ENCODE measurements at regions not wholly inside any gene's neighbourhood (a gene's known extent, or its start where the extent isn't known, plus 50 kb on each side); places are given as distances from the start of the nearest gene placed in this dataset.
"Not testable (repeated sequence)": the region's sequence is repeated elsewhere in the genome, so short reads cannot be mapped to it uniquely, and the experiment has no call there.

GRCh38 chr3:191020730-191021396 lies 158.4 kb upstream of the GMNC start:
- no peak overlapping the region for H3K4me3 ChIP-seq (ENCODE audit: low read depth, low read length)
- TF ChIP-seq, protein P1, sequence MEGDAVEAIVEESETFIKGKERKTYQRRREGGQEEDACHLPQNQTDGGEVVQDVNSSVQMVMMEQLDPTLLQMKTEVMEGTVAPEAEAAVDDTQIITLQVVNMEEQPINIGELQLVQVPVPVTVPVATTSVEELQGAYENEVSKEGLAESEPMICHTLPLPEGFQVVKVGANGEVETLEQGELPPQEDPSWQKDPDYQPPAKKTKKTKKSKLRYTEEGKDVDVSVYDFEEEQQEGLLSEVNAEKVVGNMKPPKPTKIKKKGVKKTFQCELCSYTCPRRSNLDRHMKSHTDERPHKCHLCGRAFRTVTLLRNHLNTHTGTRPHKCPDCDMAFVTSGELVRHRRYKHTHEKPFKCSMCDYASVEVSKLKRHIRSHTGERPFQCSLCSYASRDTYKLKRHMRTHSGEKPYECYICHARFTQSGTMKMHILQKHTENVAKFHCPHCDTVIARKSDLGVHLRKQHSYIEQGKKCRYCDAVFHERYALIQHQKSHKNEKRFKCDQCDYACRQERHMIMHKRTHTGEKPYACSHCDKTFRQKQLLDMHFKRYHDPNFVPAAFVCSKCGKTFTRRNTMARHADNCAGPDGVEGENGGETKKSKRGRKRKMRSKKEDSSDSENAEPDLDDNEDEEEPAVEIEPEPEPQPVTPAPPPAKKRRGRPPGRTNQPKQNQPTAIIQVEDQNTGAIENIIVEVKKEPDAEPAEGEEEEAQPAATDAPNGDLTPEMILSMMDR (IDR thresholded peaks at IDR 0.05; ENCODE audit: borderline replicate concordance, insufficient read depth, low read depth, low read length), result no peak

GRCh38 chr3:191019855-191020254 lies 157.4 kb upstream of the GMNC start:
- no peak overlapping the region for H3K4me3 ChIP-seq (ENCODE audit: low read depth, low read length)
- TF ChIP-seq, protein P1 (IDR thresholded peaks at IDR 0.05; ENCODE audit: borderline replicate concordance, insufficient read depth, low read depth, low read length), result no peak

DNA sequence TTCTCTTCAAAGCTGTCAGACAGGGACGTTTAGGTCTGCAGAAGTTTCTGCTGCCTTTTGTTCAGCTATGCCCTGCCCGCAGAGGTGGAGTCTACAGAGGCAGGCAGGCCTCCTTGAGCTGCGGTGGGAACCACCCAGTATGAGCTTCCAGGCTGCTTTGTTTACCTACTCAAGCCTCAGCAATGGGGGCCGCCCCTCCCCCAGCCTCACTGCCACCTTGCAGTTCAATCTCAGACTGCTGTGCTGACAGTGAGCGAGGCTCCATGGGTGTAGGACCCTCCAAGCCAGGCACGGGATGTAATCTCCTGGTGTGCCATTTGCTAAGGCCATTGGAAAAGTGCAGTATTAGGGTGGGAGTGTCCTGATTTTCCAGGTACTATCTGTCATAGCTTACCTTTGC lies 153.5 kb upstream of the GMNC start:
- not testable (repeated sequence) for H3K4me3 ChIP-seq (ENCODE audit: low read depth, low read length)

DNA sequence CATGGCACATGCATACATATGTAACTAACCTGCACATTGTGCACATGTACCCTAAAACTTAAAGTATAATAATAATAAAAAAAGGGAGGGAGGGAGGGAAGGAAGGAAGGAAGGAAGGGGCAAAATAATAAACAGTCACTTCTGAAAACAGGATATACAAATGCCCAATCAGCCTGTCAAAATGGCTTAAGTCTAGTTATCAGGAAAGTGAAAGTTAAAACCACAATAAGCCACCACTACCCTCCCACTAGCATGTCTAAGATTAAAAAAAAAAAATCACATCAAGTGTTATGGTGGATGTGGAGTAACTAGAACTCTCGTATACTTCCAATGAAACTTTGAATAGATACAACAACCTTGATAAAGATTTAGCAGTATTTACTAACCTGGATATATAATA lies 145.6 kb upstream of the GMNC start:
- TF ChIP-seq, protein P1 (IDR thresholded peaks at IDR 0.05; ENCODE audit: borderline replicate concordance, insufficient read depth, low read depth, low read length), result no peak
- no peak overlapping the region for H3K4me3 ChIP-seq (ENCODE audit: low read depth, low read length)

GRCh38 chr3:191005790-191006189 lies 143.3 kb upstream of the GMNC start:
- TF ChIP-seq, protein P1 (IDR thresholded peaks at IDR 0.05; ENCODE audit: borderline replicate concordance, insufficient read depth, low read depth, low read length), result no peak
- H3K4me3 ChIP-seq (ENCODE audit: low read depth, low read length), result no peak overlapping the region

- TF ChIP-seq, protein P1 (IDR thresholded peaks at IDR 0.05; ENCODE audit: borderline replicate concordance, insufficient read depth, low read depth, low read length), result no peak
- no peak overlapping the region for H3K4me3 ChIP-seq (ENCODE audit: low read depth, low read length)
Observed at GRCh38 chr3:191003742-191004141, 141.2 kb upstream of the GMNC start.

DNA sequence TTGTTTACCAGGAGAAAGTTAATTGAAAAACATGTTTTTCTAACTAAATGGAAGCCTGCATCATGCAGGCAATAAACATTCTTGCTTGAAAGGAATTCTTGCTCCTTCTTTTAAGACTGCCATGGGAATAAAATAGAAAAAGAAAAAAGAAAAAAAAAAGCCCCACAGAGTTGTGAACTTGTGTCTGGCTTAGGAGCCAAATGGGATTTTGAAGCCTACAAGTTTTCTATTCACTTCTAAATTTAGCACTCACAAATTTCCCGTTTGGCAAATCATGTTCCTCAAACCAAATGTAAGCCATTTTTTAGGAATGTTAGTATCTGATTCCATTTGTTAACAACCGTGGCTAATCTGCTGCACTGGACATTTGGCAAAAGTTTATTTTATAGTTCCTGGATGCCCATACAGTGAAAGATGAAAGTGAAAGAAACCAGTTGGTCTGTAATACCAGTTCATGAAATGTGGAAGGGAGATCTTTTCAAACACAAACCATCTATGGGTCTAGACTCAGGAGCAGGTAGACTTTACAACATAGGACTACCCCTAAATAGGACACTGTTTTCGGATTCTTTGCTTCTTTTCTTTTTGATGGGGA lies 133.8 kb upstream of the GMNC start:
- TF ChIP-seq, protein P1 (IDR thresholded peaks at IDR 0.05; ENCODE audit: borderline replicate concordance, insufficient read depth, low read depth, low read length), result no peak
- no peak overlapping the region for H3K4me3 ChIP-seq (ENCODE audit: low read depth, low read length)
